Cardiac muscle cell (in vitro differentiated cells and primary cell): ENCODE measurements at regions not wholly inside any gene's neighbourhood (a gene's known extent, or its start where the extent isn't known, plus 50 kb on each side); places are given as distances from the start of the nearest gene placed in this dataset.

Source experiments
- DNase-seq, 2 donors: peaks; one replicate each; pipeline versions ENCODE4 v3.0.0 to v3.0.0-alpha.2; 2010 to 2017; ENCODE audit warnings: low read depth in 1 of 2, low spot score in 1 of 2
- H3K27ac ChIP-seq: fragments of 200-600 bp; sonication (generic); 2 replicates; pipeline ENCODE4 v1.5.1; 2016
- H3K27me3 ChIP-seq: fragments of 200-600 bp; sonication (generic); 2 replicates; pipeline ENCODE4 v1.6.0; 2016; ENCODE audit warnings: control low read depth
- H3K36me3 ChIP-seq: fragments of 200-600 bp; sonication (generic); 2 replicates; pipeline ENCODE4 v1.5.1; 2016; ENCODE audit warnings: control low read depth
- H3K4me1 ChIP-seq: fragments of 200-600 bp; sonication (generic); 2 replicates; pipeline ENCODE4 v1.8.1; 2017; ENCODE audit warnings: low read depth, mild to moderate bottlenecking, mixed run types
- H3K4me3 ChIP-seq: fragments of 200-600 bp; sonication (generic); 2 replicates; pipeline ENCODE4 v1.5.1; 2016; ENCODE audit warnings: mild to moderate bottlenecking
- H3K9me3 ChIP-seq: fragments of 200-600 bp; sonication (generic); 2 replicates; pipeline ENCODE4 v1.5.1; 2017; ENCODE audit warnings: low read depth, mild to moderate bottlenecking, control low read depth
- CTCF ChIP-seq: IDR thresholded peaks from 2 replicates; pipeline ENCODE4 v1.5.1; 2012; ENCODE audit warnings: low read depth, mild to moderate bottlenecking, low read length

- Histone ChIP-seq H3K4me3 (no peak overlapping the region), H3K4me1 (no peaks in the 10 kb centered on the region), H3K36me3 (no peaks in the 10 kb centered on the region), H3K27me3 (no peaks in the 10 kb centered on the region), H3K27ac (no peak overlapping the region), H3K9me3 (no peaks in the 10 kb centered on the region)
- no peak for TF ChIP-seq CTCF
- DNase-seq, result no peak
Measured at GRCh38 chr2:6011921-6012320, 319.7 kb downstream of the SOX11 start.

- Histone ChIP-seq H3K9me3 (no peaks in the 10 kb centered on the region), H3K27me3 (no peaks in the 10 kb centered on the region), H3K4me3 (no peak overlapping the region), H3K27ac (no peak overlapping the region), H3K36me3 (no peaks in the 10 kb centered on the region), H3K4me1 (no peaks in the 10 kb centered on the region)
- no peak for TF ChIP-seq CTCF
- DNase-seq, result no peak
Measured at GRCh38 chr2:6017736-6018286, 325.6 kb downstream of the SOX11 start.

- no peak overlapping the region for H3K27ac ChIP-seq
- H3K27me3 ChIP-seq, result no peaks in the 10 kb centered on the region
- no peaks in the 10 kb centered on the region for H3K4me1 ChIP-seq
- H3K36me3 ChIP-seq, result no peaks in the 10 kb centered on the region
- DNase-seq, result no peak
- H3K9me3 ChIP-seq, result no peaks in the 10 kb centered on the region
- H3K4me3 ChIP-seq, result no peak overlapping the region
- TF ChIP-seq CTCF, result no peak
Measured at GRCh38 chr2:6024229-6024628, 332.0 kb downstream of the SOX11 start.

- H3K4me3 ChIP-seq, result no peak overlapping the region
- TF ChIP-seq CTCF, result no peak
- no peaks in the 10 kb centered on the region for H3K4me1 ChIP-seq
- no peak for DNase-seq
- H3K36me3 ChIP-seq, result no peaks in the 10 kb centered on the region
- H3K27me3 ChIP-seq, result no peaks in the 10 kb centered on the region
- H3K27ac ChIP-seq, result no peak overlapping the region
- no peaks in the 10 kb centered on the region for H3K9me3 ChIP-seq
Measured at GRCh38 chr2:6024784-6025183, 332.6 kb downstream of the SOX11 start.

- no peak for TF ChIP-seq CTCF
- no peaks in the 10 kb centered on the region for H3K4me1 ChIP-seq
Measured at GRCh38 chr2:6025391-6025790, 333.2 kb downstream of the SOX11 start.

GRCh38 chr2:6027066-6027465 lies 334.9 kb downstream of the SOX11 start:
- no peak for DNase-seq
- no peak overlapping the region for H3K27ac ChIP-seq
- no peaks in the 10 kb centered on the region for H3K27me3 ChIP-seq
- TF ChIP-seq CTCF, result no peak
- H3K4me1 ChIP-seq, result no peaks in the 10 kb centered on the region
- H3K36me3 ChIP-seq, result no peaks in the 10 kb centered on the region
- H3K4me3 ChIP-seq, result no peak overlapping the region
- H3K9me3 ChIP-seq, result no peaks in the 10 kb centered on the region

More at GRCh38 chr2:6025391-6025790, 333.2 kb downstream of the SOX11 start:
- Histone ChIP-seq H3K27me3 (no peaks in the 10 kb centered on the region), H3K27ac (no peak overlapping the region), H3K4me3 (no peak overlapping the region), H3K36me3 (no peaks in the 10 kb centered on the region), H3K9me3 (no peaks in the 10 kb centered on the region)
- no peak for DNase-seq
